Ishikawa (cell line): ENCODE measurements at regions not wholly inside any gene's neighbourhood (a gene's known extent, or its start where the extent isn't known, plus 50 kb on each side); places are given as distances from the start of the nearest gene placed in this dataset.

Experiments used
- CEBPB ChIP-seq: IDR thresholded peaks from 2 replicates; pipeline ENCODE4 v1.6.1; 2012
- CREB1 ChIP-seq: IDR thresholded peaks from 2 replicates; pipeline ENCODE4 v1.6.1; 2012; ENCODE audit warnings: low read depth
- EGR1 ChIP-seq: IDR thresholded peaks from 2 replicates; pipeline ENCODE4 v1.6.1; 2012
- EP300 ChIP-seq: IDR thresholded peaks from 2 replicates; pipeline ENCODE4 v1.6.1; 2012; ENCODE audit warnings: borderline replicate concordance
- FOXM1 ChIP-seq: IDR thresholded peaks from 2 replicates; pipeline ENCODE4 v1.6.1; 2012; ENCODE audit warnings: low read depth, borderline replicate concordance
- MAX ChIP-seq: IDR thresholded peaks from 2 replicates; pipeline ENCODE4 v1.6.1; 2012
- NFIC ChIP-seq: IDR thresholded peaks from 2 replicates; pipeline ENCODE4 v1.6.1; 2012
- RAD21 ChIP-seq: IDR thresholded peaks from 2 replicates; pipeline ENCODE4 v1.6.1; 2012; ENCODE audit warnings: low read depth
- REST ChIP-seq: IDR thresholded peaks from 2 replicates; pipeline ENCODE4 v1.6.1; 2012; ENCODE audit warnings: low read depth, mild to moderate bottlenecking
- TAF1 ChIP-seq: IDR thresholded peaks from 2 replicates; pipeline ENCODE4 v1.6.1; 2012; ENCODE audit warnings: low read depth, mild to moderate bottlenecking
- TCF12 ChIP-seq: IDR thresholded peaks from 2 replicates; pipeline ENCODE4 v1.6.1; 2012; ENCODE audit warnings: low read depth
- USF1 ChIP-seq: IDR thresholded peaks from 2 replicates; pipeline ENCODE4 v1.6.1; 2012
- YY1 ChIP-seq: IDR thresholded peaks from 2 replicates; pipeline ENCODE4 v1.6.1; 2012; ENCODE audit warnings: low read depth

- TF ChIP-seq EP300 (no peak), REST (no peak), YY1 (no peak), RAD21 (no peak), FOXM1 (no peak), MAX (no peak), USF1 (no peak), TCF12 (no peak), CEBPB (no peak), CREB1 (no peak), TAF1 (no peak), NFIC (no peak), EGR1 (no peak)
These were observed 77.2 kb upstream of the MC3R start for GRCh38 chr20:56171087-56172012.
